ENCODE measurements at regions not wholly inside any gene's neighbourhood (a gene's known extent, or its start where the extent isn't known, plus 50 kb on each side); places are given as distances from the start of the nearest gene placed in this dataset.

GRCh38 chr6:170085475-170086401, 205.1 kb downstream of the DLL1 start:
- DNase-seq, result no peak

- no peak for DNase-seq
These were observed 206.6 kb downstream of the DLL1 start for GRCh38 chr6:170084166-170084730.

GRCh38 chr6:170083236-170084051, 207.4 kb downstream of the DLL1 start:
- no peak for DNase-seq

- no peak for DNase-seq
These were observed 208.2 kb downstream of the DLL1 start for GRCh38 chr6:170082531-170083187.

- no peak for DNase-seq
These were observed 208.8 kb downstream of the DLL1 start for GRCh38 chr6:170082067-170082466.

- DNase-seq, result no peak
These were observed 209.3 kb downstream of the DLL1 start for GRCh38 chr6:170081556-170081955.

GRCh38 chr6:170080828-170081371, 210.0 kb downstream of the DLL1 start:
- no peak for DNase-seq

GRCh38 chr6:170080169-170080827, 210.6 kb downstream of the DLL1 start:
- no peak for DNase-seq

- DNase-seq, result no peak
These were observed 214.3 kb downstream of the DLL1 start for GRCh38 chr6:170076466-170077165.

- DNase-seq, result no peak
These were observed 215.1 kb downstream of the DLL1 start for GRCh38 chr6:170075659-170076223.

- DNase-seq, result no peak
These were observed 216.0 kb downstream of the DLL1 start for GRCh38 chr6:170074907-170075306.

- DNase-seq, result no peak
These were observed 216.4 kb downstream of the DLL1 start for GRCh38 chr6:170074435-170074834.

- DNase-seq, result no peak
These were observed 217.0 kb downstream of the DLL1 start for GRCh38 chr6:170073846-170074245.

GRCh38 chr6:170072246-170072645, 218.6 kb downstream of the DLL1 start:
- DNase-seq, result no peak

GRCh38 chr6:170069611-170070010, 221.3 kb downstream of the DLL1 start:
- no peak for DNase-seq

GRCh38 chr6:170068496-170068895, 222.4 kb downstream of the DLL1 start:
- no peak for DNase-seq

- DNase-seq, result no peak
These were observed 222.9 kb downstream of the DLL1 start for GRCh38 chr6:170067923-170068360.

GRCh38 chr6:170067181-170067641, 223.7 kb downstream of the DLL1 start:
- DNase-seq, result no peak

GRCh38 chr6:170066679-170067078, 224.2 kb downstream of the DLL1 start:
- no peak for DNase-seq
